ENCODE measurements at regions not wholly inside any gene's neighbourhood (a gene's known extent, or its start where the extent isn't known, plus 50 kb on each side); places are given as distances from the start of the nearest gene placed in this dataset.

- TF ChIP-seq BCL6 (CRISPR knock-in tag; IDR thresholded peaks at IDR 0.05), result no peak
- TF ChIP-seq ELF1 (CRISPR knock-in tag; IDR thresholded peaks at IDR 0.05), result no peak
- no peak for TF ChIP-seq ZNF124 (CRISPR knock-in tag; IDR thresholded peaks at IDR 0.05)
- no peak for TF ChIP-seq RNF2 (conservative IDR thresholded peaks at IDR 0.05; ENCODE audit: low read depth)
- no peak for TF ChIP-seq POLR2A (IDR thresholded peaks at IDR 0.05; ENCODE audit: insufficient read depth in 1 of 2, low read depth in 2 of 2, low read length in 2 of 2)
Measured at GRCh38 chr4:180031330-180031729, 2211.9 kb upstream of the TENM3 start.

Measured in HepG2 (cell line).